ENCODE measurements at regions not wholly inside any gene's neighbourhood (a gene's known extent, or its start where the extent isn't known, plus 50 kb on each side); places are given as distances from the start of the nearest gene placed in this dataset.

DNA sequence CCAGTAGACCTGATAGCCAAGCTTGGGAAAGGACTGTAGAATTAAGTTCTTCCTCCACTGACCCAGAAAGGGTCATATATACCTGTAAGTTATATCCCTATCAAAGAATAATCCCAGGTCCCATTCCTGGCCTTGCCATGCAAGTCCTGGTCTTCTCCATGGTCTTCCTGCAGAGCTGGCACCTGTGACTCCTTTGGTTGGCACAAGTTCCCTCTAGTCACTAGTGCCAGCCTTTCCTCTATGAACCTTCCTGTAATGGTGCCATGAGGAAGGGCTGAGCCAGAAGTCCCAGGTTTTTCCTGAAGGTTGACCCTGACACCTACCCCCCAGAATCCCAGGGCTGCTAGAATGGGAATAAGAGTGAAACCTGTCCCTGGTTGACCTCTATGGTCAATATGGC is 54.1 kb upstream of the UNC5B start:
- no peaks in the 10 kb centered on the region for H3K4me1 Mint-ChIP-seq (ENCODE audit: low read depth)
- no peaks in the 10 kb centered on the region for H3K27me3 Mint-ChIP-seq
- TF ChIP-seq, protein P1, sequence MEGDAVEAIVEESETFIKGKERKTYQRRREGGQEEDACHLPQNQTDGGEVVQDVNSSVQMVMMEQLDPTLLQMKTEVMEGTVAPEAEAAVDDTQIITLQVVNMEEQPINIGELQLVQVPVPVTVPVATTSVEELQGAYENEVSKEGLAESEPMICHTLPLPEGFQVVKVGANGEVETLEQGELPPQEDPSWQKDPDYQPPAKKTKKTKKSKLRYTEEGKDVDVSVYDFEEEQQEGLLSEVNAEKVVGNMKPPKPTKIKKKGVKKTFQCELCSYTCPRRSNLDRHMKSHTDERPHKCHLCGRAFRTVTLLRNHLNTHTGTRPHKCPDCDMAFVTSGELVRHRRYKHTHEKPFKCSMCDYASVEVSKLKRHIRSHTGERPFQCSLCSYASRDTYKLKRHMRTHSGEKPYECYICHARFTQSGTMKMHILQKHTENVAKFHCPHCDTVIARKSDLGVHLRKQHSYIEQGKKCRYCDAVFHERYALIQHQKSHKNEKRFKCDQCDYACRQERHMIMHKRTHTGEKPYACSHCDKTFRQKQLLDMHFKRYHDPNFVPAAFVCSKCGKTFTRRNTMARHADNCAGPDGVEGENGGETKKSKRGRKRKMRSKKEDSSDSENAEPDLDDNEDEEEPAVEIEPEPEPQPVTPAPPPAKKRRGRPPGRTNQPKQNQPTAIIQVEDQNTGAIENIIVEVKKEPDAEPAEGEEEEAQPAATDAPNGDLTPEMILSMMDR (IDR thresholded peaks at IDR 0.05; ENCODE audit: unreplicated experiment), result no peak
- no peak for DNase-seq (ENCODE audit: low spot score, unreplicated experiment)
- H3K4me3 Mint-ChIP-seq (ENCODE audit: low read depth), result no peak overlapping the region
- no peaks in the 10 kb centered on the region for H3K36me3 Mint-ChIP-seq (ENCODE audit: insufficient read depth)
- no peaks in the 10 kb centered on the region for H3K9me3 Mint-ChIP-seq (ENCODE audit: low read depth)
- no peak overlapping the region for H3K27ac Mint-ChIP-seq

DNA sequence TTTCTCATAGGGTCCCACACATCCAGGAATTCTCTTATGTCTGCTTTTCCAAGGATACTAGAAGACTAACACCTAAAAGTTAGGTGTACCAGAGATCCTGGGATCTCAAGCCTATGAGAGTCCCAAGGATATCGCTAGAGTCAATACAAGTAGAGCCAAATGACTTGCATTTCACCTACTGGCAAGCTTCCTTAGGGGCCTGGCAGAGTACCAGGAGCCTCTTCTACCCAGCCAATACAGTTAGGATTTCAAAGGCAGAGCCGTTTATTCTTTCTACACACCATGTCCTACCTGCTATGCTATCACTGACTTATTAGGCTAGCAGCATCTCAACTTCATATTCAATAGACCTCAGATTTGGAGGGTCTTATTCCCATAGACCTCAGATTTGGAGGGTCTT is 53.5 kb upstream of the UNC5B start:
- H3K27ac Mint-ChIP-seq, result no peak overlapping the region
- no peak for DNase-seq (ENCODE audit: low spot score, unreplicated experiment)
- TF ChIP-seq, protein P1 (IDR thresholded peaks at IDR 0.05; ENCODE audit: unreplicated experiment), result no peak
- no peaks in the 10 kb centered on the region for H3K36me3 Mint-ChIP-seq (ENCODE audit: insufficient read depth)
- H3K9me3 Mint-ChIP-seq (ENCODE audit: low read depth), result peaks cover under 1% of the 10 kb centered on the region
- no peaks in the 10 kb centered on the region for H3K4me1 Mint-ChIP-seq (ENCODE audit: low read depth)
- no peaks in the 10 kb centered on the region for H3K27me3 Mint-ChIP-seq
- H3K4me3 Mint-ChIP-seq (ENCODE audit: low read depth), result no peak overlapping the region

DNA sequence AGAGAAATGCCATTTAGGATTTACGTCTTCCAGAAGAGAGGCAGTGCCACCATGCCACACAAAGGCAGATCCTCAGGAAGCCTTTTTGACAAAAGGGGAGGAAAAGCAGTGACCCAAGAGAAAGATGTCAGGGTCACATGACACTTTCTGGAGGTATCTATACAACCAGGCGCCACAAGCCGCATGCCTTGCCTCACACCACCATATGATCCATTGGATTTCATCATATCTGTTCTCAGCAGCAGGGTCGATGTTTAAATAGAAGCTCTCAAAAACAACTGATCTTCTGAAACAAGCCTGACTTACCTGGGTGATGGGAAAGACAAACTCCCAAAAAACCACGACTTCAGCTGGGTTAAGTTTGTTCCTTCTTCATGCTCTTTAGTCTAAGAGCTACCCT is 52.5 kb upstream of the UNC5B start:
- H3K9me3 Mint-ChIP-seq (ENCODE audit: low read depth), result peaks cover 5% of the 10 kb centered on the region
- TF ChIP-seq, protein P1 (IDR thresholded peaks at IDR 0.05; ENCODE audit: unreplicated experiment), result no peak
- H3K36me3 Mint-ChIP-seq (ENCODE audit: insufficient read depth), result no peaks in the 10 kb centered on the region
- H3K27ac Mint-ChIP-seq, result no peak overlapping the region
- H3K4me3 Mint-ChIP-seq (ENCODE audit: low read depth), result no peak overlapping the region
- no peaks in the 10 kb centered on the region for H3K4me1 Mint-ChIP-seq (ENCODE audit: low read depth)
- H3K27me3 Mint-ChIP-seq, result peaks cover 1% of the 10 kb centered on the region
- DNase-seq (ENCODE audit: low spot score, unreplicated experiment), result no peak

DNA sequence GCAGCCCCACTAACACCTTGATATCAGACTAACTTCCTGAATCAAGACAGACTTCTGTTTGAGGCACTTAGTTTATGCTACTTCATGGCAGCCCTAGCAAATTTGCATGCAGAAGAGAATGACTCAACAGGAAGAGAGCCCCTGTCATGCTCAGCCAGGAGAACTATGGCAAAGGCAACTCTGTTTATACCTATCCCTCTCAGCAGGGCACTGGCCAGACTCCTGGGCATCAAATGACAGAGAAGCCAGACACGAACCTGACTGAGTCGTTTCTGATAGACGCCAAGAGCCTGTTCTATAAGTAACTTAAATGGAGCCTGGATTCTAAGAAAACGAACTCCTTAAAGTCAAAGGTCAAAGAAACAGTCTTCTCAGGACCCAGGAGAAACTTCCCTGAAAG is 50.9 kb upstream of the UNC5B start:
- H3K4me3 Mint-ChIP-seq (ENCODE audit: low read depth), result no peak overlapping the region
- H3K36me3 Mint-ChIP-seq (ENCODE audit: insufficient read depth), result no peaks in the 10 kb centered on the region
- TF ChIP-seq, protein P1 (IDR thresholded peaks at IDR 0.05; ENCODE audit: unreplicated experiment), result no peak
- H3K4me1 Mint-ChIP-seq (ENCODE audit: low read depth), result no peaks in the 10 kb centered on the region
- no peak overlapping the region for H3K27ac Mint-ChIP-seq
- peaks cover 3% of the 10 kb centered on the region for H3K27me3 Mint-ChIP-seq
- peaks cover 5% of the 10 kb centered on the region for H3K9me3 Mint-ChIP-seq (ENCODE audit: low read depth)
- DNase-seq (ENCODE audit: low spot score, unreplicated experiment), result no peak
